ENCODE measurements at regions not wholly inside any gene's neighbourhood (a gene's known extent, or its start where the extent isn't known, plus 50 kb on each side); places are given as distances from the start of the nearest gene placed in this dataset.

DNA sequence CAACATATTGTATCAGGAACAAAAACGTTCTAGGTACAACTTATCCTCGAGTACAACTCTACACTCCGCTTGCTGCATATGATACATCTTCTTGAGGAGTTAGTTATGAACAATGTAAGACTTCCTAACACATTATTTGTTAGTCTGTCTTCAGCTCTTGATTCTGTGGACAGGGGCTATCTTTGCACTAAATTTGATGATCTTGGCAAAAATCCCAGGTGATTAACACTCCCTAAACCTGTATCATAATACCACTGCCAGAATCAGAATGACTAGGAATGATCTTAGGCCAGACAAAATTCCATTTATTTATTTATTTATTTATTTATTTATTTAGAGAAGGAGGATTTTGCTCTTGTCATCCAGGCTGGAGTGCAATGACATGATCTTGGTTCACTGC is 108.7 kb upstream of the AUTS2 start:
- no peaks in the 10 kb centered on the region for H3K27me3 ChIP-seq
- H3K4me1 ChIP-seq = no peaks in the 10 kb centered on the region
- DNase-seq (no peak), ATAC-seq (no peak)
- no peak overlapping the region for H3K27ac ChIP-seq
- H3K4me3 ChIP-seq = no peak overlapping the region
- intact Hi-C loops (cut with DNase I) = no loop called here
- H3K9me3 ChIP-seq = no peaks in the 10 kb centered on the region
- no peaks in the 10 kb centered on the region for H3K36me3 ChIP-seq
- TF ChIP-seq, protein P1, sequence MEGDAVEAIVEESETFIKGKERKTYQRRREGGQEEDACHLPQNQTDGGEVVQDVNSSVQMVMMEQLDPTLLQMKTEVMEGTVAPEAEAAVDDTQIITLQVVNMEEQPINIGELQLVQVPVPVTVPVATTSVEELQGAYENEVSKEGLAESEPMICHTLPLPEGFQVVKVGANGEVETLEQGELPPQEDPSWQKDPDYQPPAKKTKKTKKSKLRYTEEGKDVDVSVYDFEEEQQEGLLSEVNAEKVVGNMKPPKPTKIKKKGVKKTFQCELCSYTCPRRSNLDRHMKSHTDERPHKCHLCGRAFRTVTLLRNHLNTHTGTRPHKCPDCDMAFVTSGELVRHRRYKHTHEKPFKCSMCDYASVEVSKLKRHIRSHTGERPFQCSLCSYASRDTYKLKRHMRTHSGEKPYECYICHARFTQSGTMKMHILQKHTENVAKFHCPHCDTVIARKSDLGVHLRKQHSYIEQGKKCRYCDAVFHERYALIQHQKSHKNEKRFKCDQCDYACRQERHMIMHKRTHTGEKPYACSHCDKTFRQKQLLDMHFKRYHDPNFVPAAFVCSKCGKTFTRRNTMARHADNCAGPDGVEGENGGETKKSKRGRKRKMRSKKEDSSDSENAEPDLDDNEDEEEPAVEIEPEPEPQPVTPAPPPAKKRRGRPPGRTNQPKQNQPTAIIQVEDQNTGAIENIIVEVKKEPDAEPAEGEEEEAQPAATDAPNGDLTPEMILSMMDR (IDR thresholded peaks at IDR 0.05) = no peak

DNA sequence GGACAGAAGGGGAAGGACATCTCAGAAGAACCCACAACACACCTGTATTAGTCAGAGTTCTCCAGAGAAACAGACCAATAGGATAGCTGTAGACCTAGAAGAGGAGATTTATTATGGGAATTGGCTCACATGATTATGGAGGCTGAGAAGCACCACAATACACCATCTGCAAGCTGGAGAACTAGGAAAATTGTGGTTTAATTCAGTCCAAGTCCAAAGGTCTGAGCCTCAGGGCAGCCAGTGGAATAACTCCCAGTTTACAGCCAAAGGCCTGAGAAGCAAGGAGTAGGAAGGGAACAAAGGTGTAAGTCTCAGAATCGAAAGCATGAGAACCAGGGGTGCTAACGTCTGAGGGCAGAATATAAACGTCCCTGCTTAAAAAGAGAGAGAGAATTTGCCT is 99.6 kb upstream of the AUTS2 start:
- H3K4me3 ChIP-seq = no peak overlapping the region
- TF ChIP-seq, protein P1 (IDR thresholded peaks at IDR 0.05) = no peak
- no peaks in the 10 kb centered on the region for H3K4me1 ChIP-seq
- ATAC-seq (no peak), DNase-seq (no peak)
- peaks cover 0 to 9% of the 10 kb centered on the region in 2 donors for H3K9me3 ChIP-seq
- intact Hi-C loops (cut with DNase I) = no loop called here
- no peaks in the 10 kb centered on the region for H3K27me3 ChIP-seq
- no peak overlapping the region for H3K27ac ChIP-seq
- no peaks in the 10 kb centered on the region for H3K36me3 ChIP-seq

DNA sequence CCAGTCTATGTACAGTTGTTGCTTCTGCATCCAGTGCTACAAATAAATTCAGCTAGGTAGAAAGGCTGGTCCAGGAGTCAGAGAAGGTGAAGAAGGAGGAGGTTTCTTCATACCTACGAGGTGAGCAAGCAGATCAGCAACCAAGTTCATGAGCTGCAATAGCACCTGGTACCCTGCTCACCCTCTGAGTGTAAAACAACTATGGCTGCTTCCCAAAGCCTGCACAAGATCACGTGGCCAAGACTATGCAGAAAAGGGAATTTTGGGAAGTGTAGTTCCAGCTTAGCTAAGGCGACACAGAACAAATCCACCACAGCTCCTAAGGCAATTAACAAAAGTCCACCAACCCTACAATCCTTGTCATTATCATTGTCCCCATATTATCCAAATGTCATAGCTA is 95.9 kb upstream of the AUTS2 start:
- TF ChIP-seq, protein P1 (IDR thresholded peaks at IDR 0.05) = no peak

DNA sequence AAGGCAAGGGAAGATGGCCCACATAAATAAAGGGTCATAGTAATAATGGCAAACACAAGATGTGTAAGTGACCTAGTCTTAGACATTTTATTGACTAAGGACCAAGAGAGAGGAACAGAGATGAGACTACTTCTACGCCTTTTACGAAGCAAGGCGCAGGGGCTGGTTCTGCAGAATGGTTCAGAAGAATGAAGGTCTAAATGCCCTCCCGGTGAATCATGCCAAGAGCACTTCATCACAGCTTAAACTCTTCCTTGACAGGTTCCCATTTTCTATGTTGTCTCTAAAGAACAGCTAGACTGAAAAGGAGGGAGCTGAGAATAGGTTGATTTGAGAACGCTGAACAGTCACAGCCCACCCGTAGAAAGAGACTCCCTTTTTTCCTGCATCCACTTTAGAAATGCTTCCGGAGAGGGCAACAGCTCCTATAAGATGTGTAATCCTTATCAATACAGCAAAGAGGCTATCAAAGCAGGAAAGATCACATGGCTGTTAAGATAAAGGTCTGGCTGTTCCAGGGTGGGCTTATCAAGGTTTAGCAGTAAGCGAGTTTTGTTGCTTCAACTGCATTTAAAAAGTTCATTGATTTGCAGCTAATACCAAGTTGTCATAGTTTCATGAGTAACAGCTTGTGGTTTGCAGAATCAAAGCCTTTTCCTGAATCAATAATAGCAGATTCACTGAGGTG is 93.4 kb upstream of the AUTS2 start:
- TF ChIP-seq, protein P1 (IDR thresholded peaks at IDR 0.05) = no peak
- intact Hi-C loops (cut with DNase I) = no loop called here

More for the DNA sequence above, 95.9 kb upstream of the AUTS2 start:
- Histone ChIP-seq H3K36me3 (no peaks in the 10 kb centered on the region), H3K4me1 (no peaks in the 10 kb centered on the region), H3K9me3 (peaks cover 0 to 9% of the 10 kb centered on the region in 2 donors), H3K4me3 (no peak overlapping the region), H3K27ac (no peak overlapping the region), H3K27me3 (no peaks in the 10 kb centered on the region)
- no peak for DNase-seq
- intact Hi-C loops (cut with DNase I) = no loop called here
- no peak for ATAC-seq

DNA sequence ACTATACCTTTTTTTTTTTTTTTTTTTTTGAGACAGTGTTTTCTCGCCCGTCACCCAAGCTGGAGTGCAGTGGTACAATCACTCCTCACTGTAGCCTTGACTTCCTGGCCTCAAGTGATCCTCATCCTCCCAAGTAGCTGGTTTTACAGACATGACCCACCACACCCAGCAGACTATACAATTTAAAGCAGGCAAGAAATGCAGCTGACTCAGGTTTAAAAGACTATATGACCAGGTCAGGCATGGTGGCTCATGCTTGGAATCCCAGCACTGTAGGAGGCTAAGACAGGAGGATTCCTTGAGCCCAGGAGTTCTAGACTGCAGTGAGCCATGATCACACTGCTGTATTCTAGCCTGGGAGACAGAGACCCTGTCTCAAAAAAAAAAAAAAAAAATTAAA is 89.5 kb upstream of the AUTS2 start:
- Histone ChIP-seq H3K4me3 (no peak overlapping the region), H3K9me3 (no peaks in the 10 kb centered on the region), H3K36me3 (no peaks in the 10 kb centered on the region), H3K27me3 (no peaks in the 10 kb centered on the region), H3K27ac (no peak overlapping the region), H3K4me1 (no peaks in the 10 kb centered on the region)
- intact Hi-C loops (cut with DNase I) = no loop called here
- TF ChIP-seq, protein P1 (IDR thresholded peaks at IDR 0.05) = no peak
- ATAC-seq = no peak
- DNase-seq = no peak

More for the DNA sequence above, 93.4 kb upstream of the AUTS2 start:
- Histone ChIP-seq H3K27ac (no peak overlapping the region), H3K9me3 (no peaks in the 10 kb centered on the region), H3K4me1 (no peaks in the 10 kb centered on the region), H3K4me3 (no peak overlapping the region), H3K36me3 (no peaks in the 10 kb centered on the region), H3K27me3 (no peaks in the 10 kb centered on the region)
- ATAC-seq (no peak), DNase-seq (no peak)
